HG02798 (cell line): ENCODE measurements at regions not wholly inside any gene's neighbourhood (a gene's known extent, or its start where the extent isn't known, plus 50 kb on each side); places are given as distances from the start of the nearest gene placed in this dataset.

Experiments
- ATAC-seq: cut with Tn5 transposase; IDR thresholded peaks from one replicate; pipeline ENCODE4 v1.9.1; 2021; ENCODE audit warnings: mild to moderate bottlenecking; ENCODE audit not compliant: unreplicated experiment, poor library complexity

- ATAC-seq = no peak
These were observed 1293.4 kb upstream of the NCAM2 start for GRCh38 chr21:19704832-19705231.

GRCh38 chr21:19712441-19712840 is 1285.8 kb upstream of the NCAM2 start:
- ATAC-seq = no peak

- ATAC-seq = no peak
These were observed 1284.9 kb upstream of the NCAM2 start for GRCh38 chr21:19713313-19713712.

- no peak for ATAC-seq
These were observed 1274.1 kb upstream of the NCAM2 start for GRCh38 chr21:19724081-19724480.

- no peak for ATAC-seq
These were observed 1267.0 kb upstream of the NCAM2 start for GRCh38 chr21:19731251-19731650.

GRCh38 chr21:19759836-19760235 is 1238.4 kb upstream of the NCAM2 start:
- no peak for ATAC-seq

GRCh38 chr21:19767546-19767945 is 1230.7 kb upstream of the NCAM2 start:
- no peak for ATAC-seq

GRCh38 chr21:19771881-19772280 is 1226.3 kb upstream of the NCAM2 start:
- no peak for ATAC-seq

- no peak for ATAC-seq
These were observed 1222.1 kb upstream of the NCAM2 start for GRCh38 chr21:19776076-19776475.

- ATAC-seq = no peak
These were observed 1216.1 kb upstream of the NCAM2 start for GRCh38 chr21:19781881-19782652.

GRCh38 chr21:19785941-19786340 is 1212.3 kb upstream of the NCAM2 start:
- no peak for ATAC-seq

GRCh38 chr21:19792004-19792403 is 1206.2 kb upstream of the NCAM2 start:
- no peak for ATAC-seq

- no peak for ATAC-seq
These were observed 1191.0 kb upstream of the NCAM2 start for GRCh38 chr21:19807201-19807600.

- ATAC-seq = no peak
These were observed 1187.4 kb upstream of the NCAM2 start for GRCh38 chr21:19810779-19811178.

GRCh38 chr21:19830446-19830845 is 1167.8 kb upstream of the NCAM2 start:
- ATAC-seq = no peak

- ATAC-seq = no peak
These were observed 1165.7 kb upstream of the NCAM2 start for GRCh38 chr21:19832551-19832950.

GRCh38 chr21:19833082-19833481 is 1165.1 kb upstream of the NCAM2 start:
- ATAC-seq = no peak

- no peak for ATAC-seq
These were observed 1155.6 kb upstream of the NCAM2 start for GRCh38 chr21:19842601-19843000.

GRCh38 chr21:19844334-19844733 is 1153.9 kb upstream of the NCAM2 start:
- ATAC-seq = no peak

GRCh38 chr21:19850157-19850556 is 1148.1 kb upstream of the NCAM2 start:
- no peak for ATAC-seq

GRCh38 chr21:19853061-19853460 is 1145.1 kb upstream of the NCAM2 start:
- no peak for ATAC-seq
